GM19324 (cell line): ENCODE measurements at regions not wholly inside any gene's neighbourhood (a gene's known extent, or its start where the extent isn't known, plus 50 kb on each side); places are given as distances from the start of the nearest gene placed in this dataset.

Experiments used
- ATAC-seq: cut with Tn5 transposase; IDR thresholded peaks from one replicate; pipeline ENCODE4 v1.9.1; 2021; ENCODE audit warnings: mild to moderate bottlenecking, moderate library complexity; ENCODE audit not compliant: unreplicated experiment, low FRiP score

DNA sequence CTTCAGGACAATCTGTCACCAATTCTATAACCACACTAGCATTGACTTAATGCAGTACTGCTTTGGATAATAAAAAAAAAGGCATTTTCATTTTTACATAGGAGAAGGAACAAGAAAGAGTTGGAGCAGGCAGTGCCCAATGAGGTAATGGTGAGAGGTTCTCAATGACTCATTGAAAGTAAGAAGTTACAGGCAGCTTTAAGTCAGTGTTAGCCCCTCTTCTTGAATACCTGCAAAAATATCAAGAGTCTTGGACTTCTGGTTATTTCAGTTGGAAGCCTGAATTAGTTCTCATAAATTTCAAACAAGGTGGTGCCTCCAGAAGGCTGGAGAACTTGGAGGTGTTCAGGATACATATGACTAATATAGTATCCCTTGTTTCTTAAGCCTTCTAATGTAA lies 422.5 kb downstream of the HTR7 start:
- ATAC-seq: no peak

DNA sequence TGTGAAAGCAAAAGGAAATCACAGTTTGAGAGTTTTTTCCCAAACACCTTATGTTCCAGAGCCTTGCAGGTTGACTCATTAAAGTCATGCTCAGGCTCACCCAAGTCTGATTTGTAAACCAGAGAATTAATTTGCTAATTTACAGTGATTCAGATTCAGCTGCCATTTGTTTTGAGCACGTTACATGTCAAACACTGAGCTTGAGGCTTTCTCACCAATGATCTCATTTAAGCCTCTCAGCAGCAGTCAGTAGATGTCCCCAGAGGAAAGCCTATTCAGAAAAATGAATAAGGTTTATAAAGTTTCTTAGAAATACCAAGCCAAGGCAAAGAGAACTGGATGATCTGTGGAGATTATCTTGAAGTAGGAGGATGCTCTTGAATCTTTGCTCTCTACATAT lies 420.4 kb downstream of the HTR7 start:
- no peak for ATAC-seq

DNA sequence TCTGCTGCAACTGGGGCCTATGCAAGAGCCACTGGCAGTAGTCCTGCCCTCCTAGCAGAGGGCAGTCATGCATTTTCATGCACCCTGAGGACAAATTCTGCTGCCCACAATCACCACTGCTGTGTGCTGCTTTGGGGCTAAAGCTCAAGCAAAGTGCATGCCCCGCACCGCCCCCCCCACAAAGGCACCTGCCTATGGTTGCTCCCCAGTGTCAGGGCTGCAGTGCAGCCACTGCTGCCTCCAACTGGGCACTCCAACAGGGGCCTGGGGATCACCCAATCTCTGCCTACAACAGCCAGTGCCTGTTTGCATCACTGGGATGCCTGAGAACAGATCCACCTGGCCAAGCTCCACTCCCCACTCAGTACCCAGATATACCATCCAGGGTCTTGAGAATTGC lies 417.0 kb downstream of the HTR7 start:
- no peak for ATAC-seq

- no peak for ATAC-seq
These were observed 414.5 kb downstream of the HTR7 start for GRCh38 chr10:90443342-90443741.

DNA sequence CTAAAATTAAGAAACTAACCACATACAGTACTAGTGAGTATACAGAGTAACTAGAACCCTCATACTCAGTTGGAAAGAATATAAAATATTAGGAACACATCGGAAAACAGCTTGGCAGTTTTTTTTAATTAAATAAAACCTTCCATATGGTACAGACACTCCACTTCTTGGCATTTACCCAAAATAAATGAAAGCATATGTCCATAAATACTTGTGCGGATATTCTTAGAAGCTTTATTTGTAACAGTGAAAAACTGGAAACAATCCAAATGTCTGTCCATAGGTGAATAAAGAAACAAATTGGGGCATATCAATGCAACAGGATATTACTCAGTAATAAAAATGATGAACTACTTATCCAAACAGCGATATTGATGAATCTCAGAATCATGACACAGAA lies 410.0 kb downstream of the HTR7 start:
- no peak for ATAC-seq

DNA sequence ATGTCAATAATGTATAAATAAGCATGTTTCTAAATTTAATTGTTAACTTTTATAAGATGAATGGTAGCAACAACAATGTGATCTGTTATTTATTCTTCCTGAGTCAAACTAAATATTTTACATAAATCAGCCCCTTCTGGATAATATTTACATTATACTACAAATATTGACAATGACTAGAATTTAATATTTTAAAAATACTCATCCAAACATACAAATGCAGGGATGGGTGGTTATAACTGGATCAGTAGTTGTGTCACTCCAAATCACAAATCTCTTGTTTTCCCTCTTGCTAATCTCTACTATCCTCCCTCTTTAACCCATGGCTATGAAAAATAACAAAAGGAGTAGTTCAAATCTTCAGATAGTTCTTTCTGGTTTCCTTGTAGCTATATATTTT lies 407.0 kb downstream of the HTR7 start:
- ATAC-seq: no peak

DNA sequence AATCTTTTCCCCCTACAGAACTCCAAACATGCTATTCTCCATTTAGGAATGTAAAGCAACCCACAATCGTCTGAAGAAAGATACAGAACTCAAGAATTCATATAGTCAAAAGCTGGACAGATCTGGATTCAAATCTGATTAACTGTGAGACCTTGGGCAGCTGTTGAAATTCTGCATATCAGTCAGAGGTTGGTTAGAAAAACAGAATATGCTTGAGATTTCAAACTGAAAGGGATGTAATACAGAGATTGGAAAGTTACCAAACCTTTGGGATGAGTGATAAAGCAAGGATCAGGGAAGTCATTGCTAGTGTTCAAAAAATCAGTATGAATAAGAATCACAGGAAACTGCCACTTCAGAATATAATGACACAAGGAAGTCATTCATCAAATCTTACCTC lies 406.6 kb downstream of the HTR7 start:
- no peak for ATAC-seq

DNA sequence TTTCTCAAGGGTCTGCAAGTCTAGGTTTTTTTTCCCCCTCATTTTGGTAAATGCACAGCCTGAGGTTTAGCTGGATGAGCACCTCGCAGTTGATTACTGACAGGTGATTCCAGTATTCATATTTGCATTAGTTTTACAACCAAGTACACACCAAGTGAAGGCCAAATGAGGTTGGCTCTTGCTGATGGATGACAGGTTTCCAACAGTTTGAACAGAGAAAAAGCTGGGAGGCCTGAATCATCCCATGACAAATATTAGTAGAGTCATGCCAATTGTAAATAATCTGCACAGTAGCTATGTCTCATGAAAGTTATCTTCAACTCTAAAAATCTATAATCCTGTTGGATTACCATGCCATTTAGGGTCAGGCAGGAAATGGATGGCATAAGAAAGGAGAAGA lies 399.8 kb downstream of the HTR7 start:
- no peak for ATAC-seq

DNA sequence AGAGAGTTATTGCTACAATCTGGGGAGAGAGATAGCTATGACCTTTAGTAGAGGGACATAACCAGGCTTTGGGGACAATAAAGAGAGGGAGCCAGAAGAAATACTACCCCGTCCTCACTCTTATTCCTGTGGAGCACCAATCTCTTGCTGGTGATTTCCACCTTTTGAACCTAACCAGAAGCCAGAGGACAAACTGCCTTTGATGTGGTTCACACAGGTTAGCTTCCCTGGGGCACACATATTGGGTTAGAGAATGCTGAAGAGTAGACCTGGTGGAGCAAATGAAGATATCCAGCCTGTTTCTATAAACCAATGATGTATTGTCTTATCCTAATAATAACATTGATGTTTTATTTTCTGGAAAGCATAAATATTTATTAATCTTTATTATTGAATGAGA lies 399.3 kb downstream of the HTR7 start:
- ATAC-seq: no peak

- ATAC-seq: no peak
These were observed 396.2 kb downstream of the HTR7 start for GRCh38 chr10:90461437-90462155.

GRCh38 chr10:90462749-90463470 lies 394.9 kb downstream of the HTR7 start:
- no peak for ATAC-seq

DNA sequence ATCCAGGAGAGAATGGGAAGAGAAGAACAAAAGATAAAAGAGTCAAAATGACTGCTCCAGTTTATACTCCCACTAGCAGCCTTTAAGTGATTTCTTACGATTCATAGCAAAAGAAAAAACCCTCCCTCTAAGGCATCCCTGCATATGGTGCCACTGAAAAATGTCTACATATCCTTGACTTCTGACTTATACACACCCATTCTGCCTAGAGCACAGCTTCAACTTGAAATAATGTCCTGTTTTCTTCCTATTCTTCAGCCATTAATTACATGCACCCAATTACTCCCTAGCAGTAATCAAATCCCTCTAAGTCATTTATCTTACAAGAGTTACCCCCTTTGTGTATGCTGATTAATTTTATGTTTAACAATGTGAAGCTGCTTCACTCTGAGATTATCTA lies 393.5 kb downstream of the HTR7 start:
- ATAC-seq: no peak

- ATAC-seq: no peak
These were observed 386.9 kb downstream of the HTR7 start for GRCh38 chr10:90470966-90471365.

- no peak for ATAC-seq
These were observed 377.4 kb downstream of the HTR7 start for GRCh38 chr10:90480466-90480865.

- ATAC-seq: no peak
These were observed 376.4 kb downstream of the HTR7 start for GRCh38 chr10:90481326-90481923.

DNA sequence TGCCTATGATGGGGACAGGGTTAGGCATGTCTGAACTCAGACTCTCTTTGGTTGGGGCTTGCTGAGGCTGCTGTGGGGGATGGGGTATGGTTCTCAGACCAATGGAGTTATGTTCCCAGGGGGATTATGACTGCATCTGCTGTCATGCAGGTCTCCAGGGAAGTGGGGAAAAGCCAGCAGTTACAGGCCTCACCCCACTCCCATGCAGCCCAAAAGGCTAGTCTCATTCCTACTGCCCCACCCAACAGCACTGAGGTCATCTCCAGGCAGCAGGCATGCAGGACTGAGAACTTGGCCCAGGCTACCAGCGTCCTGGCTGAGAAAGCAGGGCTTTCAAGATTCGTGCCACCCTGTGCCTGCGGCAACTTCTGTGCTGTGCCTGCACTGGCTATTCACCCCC lies 373.3 kb downstream of the HTR7 start:
- no peak for ATAC-seq

- ATAC-seq: no peak
These were observed 363.7 kb downstream of the HTR7 start for GRCh38 chr10:90494183-90494582.

GRCh38 chr10:90504172-90504571 lies 353.7 kb downstream of the HTR7 start:
- no peak for ATAC-seq

DNA sequence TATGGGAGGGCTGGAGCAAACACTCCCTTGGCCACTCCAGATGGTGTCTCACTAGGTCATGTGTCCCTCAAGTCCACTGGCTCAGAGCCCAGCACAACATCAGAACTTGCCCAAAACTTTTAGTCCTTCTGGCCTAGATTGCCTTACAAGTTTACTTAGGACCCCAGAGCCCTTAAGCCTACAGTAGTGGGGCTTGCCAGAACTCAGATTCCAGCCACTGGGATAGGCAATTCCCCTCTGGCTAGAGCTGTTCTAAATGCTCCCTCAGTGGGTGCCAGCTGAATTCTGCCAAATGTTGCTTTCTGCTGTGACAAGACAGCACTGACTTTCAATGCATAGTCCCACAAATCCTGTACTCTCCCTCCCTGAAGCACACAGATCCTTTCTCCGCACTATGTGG lies 331.1 kb downstream of the HTR7 start:
- ATAC-seq: no peak

- ATAC-seq: no peak
These were observed 327.3 kb downstream of the HTR7 start for GRCh38 chr10:90530521-90530920.

DNA sequence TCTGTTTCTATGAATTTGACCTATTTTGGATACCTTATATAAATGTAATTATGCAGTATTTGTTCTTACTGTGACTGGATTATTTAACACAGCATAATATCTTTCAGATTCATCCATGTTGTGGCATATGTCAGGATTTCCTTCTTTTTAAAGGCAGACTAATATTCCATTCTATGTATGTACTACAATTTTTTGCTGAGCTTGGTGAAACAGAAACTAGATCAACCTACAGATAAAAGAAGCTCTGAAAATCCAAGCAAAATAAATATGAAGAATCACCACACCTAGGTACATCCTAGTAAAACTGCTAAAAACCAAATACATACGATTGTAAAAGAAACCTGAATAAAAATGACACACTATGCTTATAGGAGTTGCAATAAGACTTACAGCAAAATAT lies 300.5 kb downstream of the HTR7 start:
- ATAC-seq: no peak

- ATAC-seq: no peak
These were observed 297.5 kb downstream of the HTR7 start for GRCh38 chr10:90560331-90560730.
